GM23338 (cell line): ENCODE measurements at regions not wholly inside any gene's neighbourhood (a gene's known extent, or its start where the extent isn't known, plus 50 kb on each side); places are given as distances from the start of the nearest gene placed in this dataset.

Experiments used
- ATAC-seq: fragments of 200-7000 bp; cut with Tn5 transposase; 3 replicates; pipeline ENCODE4 v1.9.1; 2020
- DNase-seq: peaks from one replicate; pipeline ENCODE4 v3.0.0-alpha.2; 2015; ENCODE audit warnings: low spot score
- H2AFZ ChIP-seq: fragments of 200-600 bp; sonication (generic); 2 replicates; pipeline ENCODE4 v1.8.0; 2016; ENCODE audit warnings: antibody characterized with exemption, mild to moderate bottlenecking, moderate library complexity
- H3F3A ChIP-seq: fragments of 200-600 bp; sonication (generic); replicated peaks from 2 replicates; pipeline ENCODE4 v1.8.0; 2017; ENCODE audit warnings: antibody characterized with exemption, mixed run types, low read depth
- H3K27ac ChIP-seq: fragments of 200-600 bp; sonication (generic); 2 replicates; pipeline ENCODE4 v1.6.1; 2016; ENCODE audit warnings: low read depth
- H3K27me3 ChIP-seq: fragments of 200-600 bp; sonication (generic); 2 replicates; pipeline ENCODE4 v1.8.0; 2016; ENCODE audit warnings: mild to moderate bottlenecking, mixed run types, moderate library complexity; ENCODE audit not compliant: insufficient read depth
- H3K36me3 ChIP-seq: fragments of 200-600 bp; sonication (generic); 2 replicates; pipeline ENCODE4 v1.8.0; 2016; ENCODE audit warnings: mild to moderate bottlenecking; ENCODE audit not compliant: insufficient read depth
- H3K4me1 ChIP-seq: fragments of 200-600 bp; sonication (generic); 2 replicates; pipeline ENCODE4 v1.8.0; 2016; ENCODE audit warnings: mild to moderate bottlenecking, moderate library complexity; ENCODE audit not compliant: insufficient read depth
- H3K4me2 ChIP-seq: fragments of 200-600 bp; sonication (generic); 2 replicates; pipeline ENCODE4 v1.7.1; 2017; ENCODE audit warnings: mixed run types
- H3K4me3 ChIP-seq: fragments of 200-600 bp; sonication (generic); 2 replicates; pipeline ENCODE4 v1.6.1; 2016; ENCODE audit warnings: mixed run types
- H3K79me2 ChIP-seq: fragments of 200-600 bp; sonication (generic); replicated peaks from 2 replicates; pipeline ENCODE4 v1.8.0; 2017; ENCODE audit warnings: mild to moderate bottlenecking; ENCODE audit not compliant: insufficient read depth
- H3K9me2 ChIP-seq: fragments of 200-600 bp; sonication (generic); 2 replicates; pipeline ENCODE4 v1.8.0; 2017; ENCODE audit not compliant: insufficient read depth
- H4K20me1 ChIP-seq: fragments of 200-600 bp; sonication (generic); replicated peaks from 2 replicates; pipeline ENCODE4 v1.8.0; 2017; ENCODE audit warnings: mild to moderate bottlenecking; ENCODE audit not compliant: insufficient read depth
- H3K27ac Mint-ChIP-seq: 2 replicates; pipeline ENCODE4 v1.8.0; 2020; ENCODE audit warnings: inconsistent platforms, mild to moderate bottlenecking, moderate library complexity, mixed read lengths
- H3K27me3 Mint-ChIP-seq: 3 replicates; pipeline ENCODE4 v1.8.0; 2022; ENCODE audit warnings: low read depth, mild to moderate bottlenecking, moderate library complexity, mixed read lengths, inconsistent platforms; ENCODE audit not compliant: insufficient read depth, poor library complexity
- H3K36me3 Mint-ChIP-seq: 3 replicates; pipeline ENCODE4 v1.8.0; 2021; ENCODE audit warnings: low read depth, mild to moderate bottlenecking, inconsistent platforms, moderate library complexity, mixed read lengths
- H3K4me1 Mint-ChIP-seq: 3 replicates; pipeline ENCODE4 v1.8.0; 2020; ENCODE audit warnings: mild to moderate bottlenecking, inconsistent platforms, mixed read lengths
- H3K4me3 Mint-ChIP-seq: 3 replicates; pipeline ENCODE4 v1.8.0; 2021; ENCODE audit warnings: moderate library complexity, mild to moderate bottlenecking, inconsistent platforms, mixed read lengths
- H3K9me3 Mint-ChIP-seq: 3 replicates; pipeline ENCODE4 v1.8.0; 2020; ENCODE audit warnings: moderate library complexity, mild to moderate bottlenecking, inconsistent platforms, mixed read lengths
- CREB1 ChIP-seq: fragments of 250-450 bp; sonication (Bioruptor Pico); IDR thresholded peaks from 2 replicates; pipeline ENCODE4 v1.5.0; 2020; ENCODE audit warnings: low read depth, mild to moderate bottlenecking, moderate library complexity
- EZH2 ChIP-seq: fragments of 200-600 bp; sonication (generic); IDR thresholded peaks from one replicate; pipeline ENCODE4 v1.8.0; 2017; ENCODE audit warnings: antibody characterized with exemption, mild to moderate bottlenecking, low read depth; ENCODE audit not compliant: unreplicated experiment
- EZH2phosphoT487 ChIP-seq: fragments of 200-600 bp; sonication (generic); IDR thresholded peaks from one replicate; pipeline ENCODE4 v1.8.1; 2018; ENCODE audit warnings: antibody characterized with exemption; ENCODE audit not compliant: unreplicated experiment
- JUNB ChIP-seq: IDR thresholded peaks from one replicate; pipeline ENCODE4 v1.6.1; 2016; ENCODE audit warnings: antibody characterized with exemption; ENCODE audit not compliant: unreplicated experiment
- POLR2AphosphoS5 ChIP-seq: IDR thresholded peaks from 2 replicates; pipeline ENCODE4 v1.6.1; 2016; ENCODE audit warnings: antibody characterized with exemption, low read depth
- STAT1 ChIP-seq: IDR thresholded peaks from one replicate; pipeline ENCODE4 v1.6.1; 2016; ENCODE audit warnings: antibody characterized with exemption; ENCODE audit not compliant: unreplicated experiment
- ZNF114 ChIP-seq: fragments of 250-450 bp; sonication (Bioruptor Pico); IDR thresholded peaks from 2 replicates; pipeline ENCODE4 v1.5.0; 2020; ENCODE audit warnings: mild to moderate bottlenecking, moderate library complexity
- TF ChIP-seq, protein P1 (sequence below): fragments of 250-450 bp; sonication (Bioruptor Pico); IDR thresholded peaks from 2 replicates; pipeline ENCODE4 v1.5.0; 2020; ENCODE audit warnings: mild to moderate bottlenecking, moderate library complexity
- TF ChIP-seq, protein P2 (sequence below): IDR thresholded peaks from 2 replicates; pipeline ENCODE4 v1.6.1; 2016; ENCODE audit warnings: antibody characterized with exemption

DNA sequence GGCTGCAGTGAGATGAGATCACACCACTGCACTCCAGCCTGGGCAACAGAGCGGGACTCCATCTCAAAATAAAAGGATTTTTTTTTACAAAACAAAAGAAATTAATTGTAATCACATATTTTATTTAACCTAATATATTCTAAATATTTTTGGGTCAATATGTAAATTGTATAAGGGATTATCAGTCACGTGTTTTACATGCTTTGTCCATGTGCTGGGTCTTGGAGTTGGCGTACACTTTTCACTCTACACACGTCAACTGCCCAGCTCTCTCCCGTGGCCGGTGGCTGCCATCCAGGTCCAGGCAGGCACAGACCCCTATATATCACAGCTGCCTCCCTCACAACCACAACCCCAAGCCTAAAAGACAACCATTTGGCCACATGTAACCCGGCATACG lies 68.1 kb downstream of the RBFOX3 start (continued):
- TF ChIP-seq, protein P1, sequence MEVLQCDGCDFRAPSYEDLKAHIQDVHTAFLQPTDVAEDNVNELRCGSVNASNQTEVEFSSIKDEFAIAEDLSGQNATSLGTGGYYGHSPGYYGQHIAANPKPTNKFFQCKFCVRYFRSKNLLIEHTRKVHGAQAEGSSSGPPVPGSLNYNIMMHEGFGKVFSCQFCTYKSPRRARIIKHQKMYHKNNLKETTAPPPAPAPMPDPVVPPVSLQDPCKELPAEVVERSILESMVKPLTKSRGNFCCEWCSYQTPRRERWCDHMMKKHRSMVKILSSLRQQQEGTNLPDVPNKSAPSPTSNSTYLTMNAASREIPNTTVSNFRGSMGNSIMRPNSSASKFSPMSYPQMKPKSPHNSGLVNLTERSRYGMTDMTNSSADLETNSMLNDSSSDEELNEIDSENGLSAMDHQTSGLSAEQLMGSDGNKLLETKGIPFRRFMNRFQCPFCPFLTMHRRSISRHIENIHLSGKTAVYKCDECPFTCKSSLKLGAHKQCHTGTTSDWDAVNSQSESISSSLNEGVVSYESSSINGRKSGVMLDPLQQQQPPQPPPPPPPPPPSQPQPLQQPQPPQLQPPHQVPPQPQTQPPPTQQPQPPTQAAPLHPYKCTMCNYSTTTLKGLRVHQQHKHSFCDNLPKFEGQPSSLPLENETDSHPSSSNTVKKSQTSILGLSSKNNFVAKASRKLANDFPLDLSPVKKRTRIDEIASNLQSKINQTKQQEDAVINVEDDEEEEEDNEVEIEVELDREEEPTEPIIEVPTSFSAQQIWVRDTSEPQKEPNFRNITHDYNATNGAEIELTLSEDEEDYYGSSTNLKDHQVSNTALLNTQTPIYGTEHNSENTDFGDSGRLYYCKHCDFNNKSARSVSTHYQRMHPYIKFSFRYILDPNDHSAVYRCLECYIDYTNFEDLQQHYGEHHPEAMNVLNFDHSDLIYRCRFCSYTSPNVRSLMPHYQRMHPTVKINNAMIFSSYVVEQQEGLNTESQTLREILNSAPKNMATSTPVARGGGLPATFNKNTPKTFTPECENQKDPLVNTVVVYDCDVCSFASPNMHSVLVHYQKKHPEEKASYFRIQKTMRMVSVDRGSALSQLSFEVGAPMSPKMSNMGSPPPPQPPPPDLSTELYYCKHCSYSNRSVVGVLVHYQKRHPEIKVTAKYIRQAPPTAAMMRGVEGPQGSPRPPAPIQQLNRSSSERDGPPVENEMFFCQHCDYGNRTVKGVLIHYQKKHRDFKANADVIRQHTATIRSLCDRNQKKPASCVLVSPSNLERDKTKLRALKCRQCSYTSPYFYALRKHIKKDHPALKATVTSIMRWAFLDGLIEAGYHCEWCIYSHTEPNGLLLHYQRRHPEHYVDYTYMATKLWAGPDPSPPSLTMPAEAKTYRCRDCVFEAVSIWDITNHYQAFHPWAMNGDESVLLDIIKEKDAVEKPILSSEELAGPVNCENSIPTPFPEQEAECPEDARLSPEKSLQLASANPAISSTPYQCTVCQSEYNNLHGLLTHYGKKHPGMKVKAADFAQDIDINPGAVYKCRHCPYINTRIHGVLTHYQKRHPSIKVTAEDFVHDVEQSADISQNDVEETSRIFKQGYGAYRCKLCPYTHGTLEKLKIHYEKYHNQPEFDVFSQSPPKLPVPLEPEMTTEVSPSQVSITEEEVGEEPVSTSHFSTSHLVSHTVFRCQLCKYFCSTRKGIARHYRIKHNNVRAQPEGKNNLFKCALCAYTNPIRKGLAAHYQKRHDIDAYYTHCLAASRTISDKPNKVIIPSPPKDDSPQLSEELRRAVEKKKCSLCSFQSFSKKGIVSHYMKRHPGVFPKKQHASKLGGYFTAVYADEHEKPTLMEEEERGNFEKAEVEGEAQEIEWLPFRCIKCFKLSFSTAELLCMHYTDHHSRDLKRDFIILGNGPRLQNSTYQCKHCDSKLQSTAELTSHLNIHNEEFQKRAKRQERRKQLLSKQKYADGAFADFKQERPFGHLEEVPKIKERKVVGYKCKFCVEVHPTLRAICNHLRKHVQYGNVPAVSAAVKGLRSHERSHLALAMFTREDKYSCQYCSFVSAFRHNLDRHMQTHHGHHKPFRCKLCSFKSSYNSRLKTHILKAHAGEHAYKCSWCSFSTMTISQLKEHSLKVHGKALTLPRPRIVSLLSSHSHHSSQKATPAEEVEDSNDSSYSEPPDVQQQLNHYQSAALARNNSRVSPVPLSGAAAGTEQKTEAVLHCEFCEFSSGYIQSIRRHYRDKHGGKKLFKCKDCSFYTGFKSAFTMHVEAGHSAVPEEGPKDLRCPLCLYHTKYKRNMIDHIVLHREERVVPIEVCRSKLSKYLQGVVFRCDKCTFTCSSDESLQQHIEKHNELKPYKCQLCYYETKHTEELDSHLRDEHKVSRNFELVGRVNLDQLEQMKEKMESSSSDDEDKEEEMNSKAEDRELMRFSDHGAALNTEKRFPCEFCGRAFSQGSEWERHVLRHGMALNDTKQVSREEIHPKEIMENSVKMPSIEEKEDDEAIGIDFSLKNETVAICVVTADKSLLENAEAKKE (CRISPR knock-in tag), result no peak
- TF ChIP-seq POLR2AphosphoS5, result no peak
- no peak for TF ChIP-seq EZH2phosphoT487

DNA sequence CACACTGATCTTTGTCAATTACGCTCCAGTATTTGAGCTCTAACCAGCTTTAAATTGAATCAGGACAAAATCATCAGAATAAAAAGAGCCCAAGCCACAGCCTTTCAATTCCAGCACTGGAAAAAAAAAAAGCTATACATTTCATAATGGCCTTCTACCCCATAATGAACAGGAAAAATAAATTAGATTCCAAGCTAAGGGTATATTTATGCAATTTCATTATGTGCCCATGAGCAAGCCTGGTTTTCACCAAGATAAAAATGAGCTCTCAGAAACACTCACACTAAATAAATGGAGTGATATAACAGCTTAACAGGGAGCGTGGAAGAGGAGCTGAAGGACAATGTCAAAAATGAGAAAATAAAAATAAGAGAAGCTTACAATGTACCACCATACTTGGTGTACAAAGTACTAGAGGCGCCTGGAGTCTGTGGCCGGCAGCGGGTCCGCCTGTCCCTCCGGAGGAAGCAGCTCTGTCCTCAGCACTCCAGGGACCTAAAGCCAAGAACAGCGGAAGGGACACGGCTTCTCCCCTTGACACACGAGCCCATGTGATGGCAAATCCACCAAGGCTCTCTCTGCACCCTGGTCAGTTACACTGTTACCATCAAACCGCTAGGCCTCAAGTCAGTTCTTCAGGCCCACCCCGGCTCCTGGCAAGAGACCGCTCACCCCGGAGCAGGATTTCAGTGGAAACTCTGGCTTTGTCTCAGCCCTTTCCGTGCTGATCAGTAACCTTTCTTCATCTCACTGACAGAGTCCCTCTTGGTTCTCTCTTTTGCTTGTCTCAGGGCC lies 69.6 kb downstream of the RBFOX3 start:
- peaks cover 6% of the 10 kb centered on the region for H3K27me3 Mint-ChIP-seq
- Histone ChIP-seq H2AFZ (no peak overlapping the region), H3K4me1 (no peaks in the 10 kb centered on the region), H3K27ac (no peak overlapping the region), H3K9me2 (no peaks in the 10 kb centered on the region), H3K4me2 (no peak overlapping the region), H3K79me2 (no peaks in the 10 kb centered on the region), H3K36me3 (no peaks in the 10 kb centered on the region), H3K27me3 (no peaks in the 10 kb centered on the region), H4K20me1 (no peaks in the 10 kb centered on the region), H3F3A (no peaks in the 10 kb centered on the region), H3K4me3 (no peak overlapping the region)
- ATAC-seq (no peak), DNase-seq (no peak)
- H3K36me3 Mint-ChIP-seq, result no peaks in the 10 kb centered on the region
- no peak overlapping the region for H3K27ac Mint-ChIP-seq
- no peaks in the 10 kb centered on the region for H3K4me1 Mint-ChIP-seq
- no peak overlapping the region for H3K4me3 Mint-ChIP-seq
- no peaks in the 10 kb centered on the region for H3K9me3 Mint-ChIP-seq
- no peak for TF ChIP-seq POLR2AphosphoS5
- TF ChIP-seq, protein P2, sequence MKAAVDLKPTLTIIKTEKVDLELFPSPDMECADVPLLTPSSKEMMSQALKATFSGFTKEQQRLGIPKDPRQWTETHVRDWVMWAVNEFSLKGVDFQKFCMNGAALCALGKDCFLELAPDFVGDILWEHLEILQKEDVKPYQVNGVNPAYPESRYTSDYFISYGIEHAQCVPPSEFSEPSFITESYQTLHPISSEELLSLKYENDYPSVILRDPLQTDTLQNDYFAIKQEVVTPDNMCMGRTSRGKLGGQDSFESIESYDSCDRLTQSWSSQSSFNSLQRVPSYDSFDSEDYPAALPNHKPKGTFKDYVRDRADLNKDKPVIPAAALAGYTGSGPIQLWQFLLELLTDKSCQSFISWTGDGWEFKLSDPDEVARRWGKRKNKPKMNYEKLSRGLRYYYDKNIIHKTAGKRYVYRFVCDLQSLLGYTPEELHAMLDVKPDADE, result no peak
- TF ChIP-seq CREB1 (CRISPR knock-in tag), result no peak
- TF ChIP-seq JUNB, result no peak
- no peak for TF ChIP-seq ZNF114 (CRISPR knock-in tag)
- TF ChIP-seq EZH2, result no peak
- no peak for TF ChIP-seq STAT1
